NB4 (cell line): ENCODE measurements at regions not wholly inside any gene's neighbourhood (a gene's known extent, or its start where the extent isn't known, plus 50 kb on each side); places are given as distances from the start of the nearest gene placed in this dataset.

Source experiments
- DNase-seq: peaks from one replicate; pipeline ENCODE4 v3.0.0; 2010; ENCODE audit warnings: low read depth
- H3K4me3 ChIP-seq: one replicate; pipeline ENCODE4 v1.5.1; 2011; ENCODE audit warnings: mild to moderate bottlenecking, low read depth, low read length, moderate library complexity
- CTCF ChIP-seq: IDR thresholded peaks from one replicate; pipeline ENCODE4 v1.5.1; 2012; ENCODE audit warnings: low read depth, low read length
- MAX ChIP-seq: IDR thresholded peaks from 2 replicates; pipeline ENCODE4 v1.6.1; 2011; ENCODE audit warnings: low read depth, low read length
- MYC ChIP-seq: IDR thresholded peaks from 2 replicates; pipeline ENCODE4 v1.6.1; 2011; ENCODE audit warnings: low read depth, low read length
- POLR2A ChIP-seq: IDR thresholded peaks from 2 replicates; pipeline ENCODE4 v1.6.1; 2011; ENCODE audit warnings: mild to moderate bottlenecking; ENCODE audit not compliant: insufficient read length; ENCODE audit errors: extremely low read depth

- DNase-seq: no peak
- no peak for TF ChIP-seq MYC
- no peak for TF ChIP-seq POLR2A
- no peak for TF ChIP-seq CTCF
- TF ChIP-seq MAX: no peak
- no peak overlapping the region for H3K4me3 ChIP-seq
Observed at GRCh38 chr10:125450218-125450617, 232.7 kb downstream of the TEX36 start.

GRCh38 chr10:125449571-125449970 is 233.4 kb downstream of the TEX36 start:
- TF ChIP-seq POLR2A (no peak), MAX (no peak), CTCF (no peak), MYC (no peak)
- no peak for DNase-seq

GRCh38 chr10:125448596-125448995 is 234.4 kb downstream of the TEX36 start:
- TF ChIP-seq POLR2A (no peak), CTCF (peak; percentile 78)
- no peak overlapping the region for H3K4me3 ChIP-seq
- DNase-seq: peak; percentile 44

More at GRCh38 chr10:125449571-125449970, 233.4 kb downstream of the TEX36 start:
- no peak overlapping the region for H3K4me3 ChIP-seq

- TF ChIP-seq CTCF: no peak
- no peak for TF ChIP-seq MYC
- TF ChIP-seq MAX: no peak
- no peak for TF ChIP-seq POLR2A
- DNase-seq: no peak
- no peak overlapping the region for H3K4me3 ChIP-seq
Observed at GRCh38 chr10:125444790-125445189, 238.2 kb downstream of the TEX36 start.

GRCh38 chr10:125442856-125443540 is 240.0 kb downstream of the TEX36 start:
- no peak overlapping the region for H3K4me3 ChIP-seq
- no peak for TF ChIP-seq MYC
- no peak for TF ChIP-seq MAX
- TF ChIP-seq POLR2A: no peak
- TF ChIP-seq CTCF: no peak
- DNase-seq: no peak

- no peak overlapping the region for H3K4me3 ChIP-seq
- DNase-seq: no peak
- TF ChIP-seq MAX: no peak
- TF ChIP-seq CTCF: no peak
- TF ChIP-seq MYC: no peak
- no peak for TF ChIP-seq POLR2A
Observed at GRCh38 chr10:125441151-125441550, 241.8 kb downstream of the TEX36 start.
